Parathyroid adenoma (tissue), 2 donors: ENCODE measurements at regions not wholly inside any gene's neighbourhood (a gene's known extent, or its start where the extent isn't known, plus 50 kb on each side); places are given as distances from the start of the nearest gene placed in this dataset.

Source experiments
- H2AFZ ChIP-seq: fragments of 300-600 bp; sonication (generic); one replicate; pipeline ENCODE4 v1.7.0; 2017; ENCODE audit warnings: antibody characterized with exemption, mild to moderate bottlenecking
- H3K27ac ChIP-seq: fragments of 300-600 bp; sonication (generic); one replicate; pipeline ENCODE4 v1.7.0; 2017
- H3K27me3 ChIP-seq: fragments of 300-600 bp; sonication (generic); one replicate; pipeline ENCODE4 v1.7.0; 2017; ENCODE audit warnings: low read length; ENCODE audit not compliant: control insufficient read depth, insufficient read depth
- H3K36me3 ChIP-seq: fragments of 300-600 bp; sonication (generic); one replicate; pipeline ENCODE4 v1.7.0; 2017; ENCODE audit warnings: low read length; ENCODE audit not compliant: control insufficient read depth, insufficient read depth
- H3K4me1 ChIP-seq: fragments of 300-600 bp; sonication (generic); one replicate; pipeline ENCODE4 v1.7.0; 2017; ENCODE audit warnings: control low read depth
- H3K4me2 ChIP-seq: fragments of 300-600 bp; sonication (generic); one replicate; pipeline ENCODE4 v1.7.0; 2017; ENCODE audit warnings: low read length
- H3K4me3 ChIP-seq: fragments of 300-600 bp; sonication (generic); one replicate; pipeline ENCODE4 v1.7.0; 2017; ENCODE audit warnings: low read depth, low read length
- H3K79me2 ChIP-seq: fragments of 300-600 bp; sonication (generic); one replicate; pipeline ENCODE4 v1.7.0; 2017; ENCODE audit warnings: control low read depth
- H3K9ac ChIP-seq: fragments of 300-600 bp; sonication (generic); one replicate; pipeline ENCODE4 v1.7.0; 2017; ENCODE audit warnings: mild to moderate bottlenecking
- H3K9me3 ChIP-seq: fragments of 300-600 bp; sonication (generic); one replicate; pipeline ENCODE4 v1.7.0; 2017; ENCODE audit warnings: low read length; ENCODE audit not compliant: control insufficient read depth
- TF ChIP-seq, protein P1 (sequence below): fragments of 300-600 bp; sonication (generic); IDR thresholded peaks from one replicate; pipeline ENCODE4 v1.7.0; 2017; ENCODE audit warnings: antibody characterized with exemption, mild to moderate bottlenecking
- donor health status: primary hyperparathyroidism.

DNA sequence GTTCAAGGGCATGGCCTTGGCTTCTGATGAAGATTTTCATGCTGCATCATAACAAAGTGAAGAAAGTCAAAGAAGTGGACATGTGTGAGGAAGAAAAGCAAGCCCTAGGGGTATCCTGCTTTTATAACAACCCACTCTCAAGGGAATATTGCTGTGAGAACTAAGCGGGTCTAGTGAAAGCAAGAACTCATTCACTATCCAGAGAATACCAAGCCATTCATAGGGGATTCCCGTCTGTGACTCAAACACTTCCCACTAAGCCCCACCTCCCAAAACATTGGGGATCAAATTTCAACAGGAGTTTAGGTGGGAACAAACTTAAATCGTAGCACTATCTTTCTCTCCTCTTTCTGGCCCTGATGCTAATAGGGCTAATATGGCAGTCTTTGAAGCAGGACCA lies 98.5 kb upstream of the CTTNBP2NL start:
- Histone ChIP-seq H3K79me2 (no peaks in the 10 kb centered on the region), H3K27ac (no peak overlapping the region), H3K4me1 (no peaks in the 10 kb centered on the region), H3K36me3 (no peaks in the 10 kb centered on the region), H3K4me2 (no peak overlapping the region), H3K27me3 (no peaks in the 10 kb centered on the region), H3K9ac (no peak overlapping the region), H3K4me3 (no peak overlapping the region), H3K9me3 (no peaks in the 10 kb centered on the region), H2AFZ (no peak overlapping the region)
- TF ChIP-seq, protein P1, sequence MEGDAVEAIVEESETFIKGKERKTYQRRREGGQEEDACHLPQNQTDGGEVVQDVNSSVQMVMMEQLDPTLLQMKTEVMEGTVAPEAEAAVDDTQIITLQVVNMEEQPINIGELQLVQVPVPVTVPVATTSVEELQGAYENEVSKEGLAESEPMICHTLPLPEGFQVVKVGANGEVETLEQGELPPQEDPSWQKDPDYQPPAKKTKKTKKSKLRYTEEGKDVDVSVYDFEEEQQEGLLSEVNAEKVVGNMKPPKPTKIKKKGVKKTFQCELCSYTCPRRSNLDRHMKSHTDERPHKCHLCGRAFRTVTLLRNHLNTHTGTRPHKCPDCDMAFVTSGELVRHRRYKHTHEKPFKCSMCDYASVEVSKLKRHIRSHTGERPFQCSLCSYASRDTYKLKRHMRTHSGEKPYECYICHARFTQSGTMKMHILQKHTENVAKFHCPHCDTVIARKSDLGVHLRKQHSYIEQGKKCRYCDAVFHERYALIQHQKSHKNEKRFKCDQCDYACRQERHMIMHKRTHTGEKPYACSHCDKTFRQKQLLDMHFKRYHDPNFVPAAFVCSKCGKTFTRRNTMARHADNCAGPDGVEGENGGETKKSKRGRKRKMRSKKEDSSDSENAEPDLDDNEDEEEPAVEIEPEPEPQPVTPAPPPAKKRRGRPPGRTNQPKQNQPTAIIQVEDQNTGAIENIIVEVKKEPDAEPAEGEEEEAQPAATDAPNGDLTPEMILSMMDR = no peak

DNA sequence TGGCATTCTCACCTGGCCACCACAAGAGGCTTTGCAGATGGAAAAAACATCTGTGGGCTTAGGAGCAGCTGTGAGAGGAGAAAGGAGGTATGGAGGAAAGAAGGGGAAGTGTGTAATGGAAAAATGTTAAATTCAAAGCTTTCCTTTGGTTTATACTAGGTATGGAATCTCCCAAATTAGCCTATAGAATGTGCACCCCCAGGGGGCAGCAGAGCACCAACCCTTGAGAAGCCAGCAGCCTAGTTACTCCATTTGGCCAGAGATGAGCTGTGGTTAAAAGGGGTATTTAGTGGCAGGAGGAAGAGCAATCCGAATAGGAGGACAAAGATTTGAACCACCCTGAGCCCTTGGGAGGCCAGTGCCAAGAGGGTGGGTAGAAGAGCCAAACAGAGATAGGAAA lies 97.5 kb upstream of the CTTNBP2NL start:
- Histone ChIP-seq H3K9me3 (no peaks in the 10 kb centered on the region), H3K4me3 (no peak overlapping the region), H2AFZ (no peak overlapping the region), H3K36me3 (no peaks in the 10 kb centered on the region), H3K4me2 (no peak overlapping the region), H3K27me3 (no peaks in the 10 kb centered on the region), H3K9ac (no peak overlapping the region), H3K79me2 (no peaks in the 10 kb centered on the region), H3K27ac (no peak overlapping the region), H3K4me1 (no peaks in the 10 kb centered on the region)
- TF ChIP-seq, protein P1 = peak; percentile 46

DNA sequence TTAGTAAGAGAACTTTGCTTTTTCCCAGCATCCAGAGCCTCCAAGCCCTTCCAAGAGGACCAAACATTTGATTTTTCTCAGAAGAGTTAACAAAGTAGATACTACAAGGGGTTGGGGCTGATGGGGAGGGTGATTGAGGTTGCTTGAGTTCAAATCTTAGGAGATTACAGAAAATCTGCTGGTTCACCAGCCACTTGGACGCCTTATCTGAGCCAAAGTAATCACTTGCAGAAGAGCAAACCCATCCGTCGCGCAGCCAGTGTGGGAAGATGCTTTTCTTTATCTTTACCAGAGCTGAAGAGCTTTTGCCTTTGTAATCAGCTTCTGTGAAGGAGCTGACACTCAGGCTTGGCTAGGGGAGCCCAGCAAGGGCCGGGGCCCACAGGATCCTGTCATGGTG lies 91.9 kb upstream of the CTTNBP2NL start:
- Histone ChIP-seq H3K79me2 (no peaks in the 10 kb centered on the region), H3K4me2 (no peak overlapping the region), H3K4me3 (no peak overlapping the region), H3K9ac (no peak overlapping the region), H3K27me3 (no peaks in the 10 kb centered on the region), H3K27ac (no peak overlapping the region), H3K36me3 (no peaks in the 10 kb centered on the region), H3K9me3 (no peaks in the 10 kb centered on the region), H2AFZ (no peak overlapping the region), H3K4me1 (no peaks in the 10 kb centered on the region)
- TF ChIP-seq, protein P1 = no peak

DNA sequence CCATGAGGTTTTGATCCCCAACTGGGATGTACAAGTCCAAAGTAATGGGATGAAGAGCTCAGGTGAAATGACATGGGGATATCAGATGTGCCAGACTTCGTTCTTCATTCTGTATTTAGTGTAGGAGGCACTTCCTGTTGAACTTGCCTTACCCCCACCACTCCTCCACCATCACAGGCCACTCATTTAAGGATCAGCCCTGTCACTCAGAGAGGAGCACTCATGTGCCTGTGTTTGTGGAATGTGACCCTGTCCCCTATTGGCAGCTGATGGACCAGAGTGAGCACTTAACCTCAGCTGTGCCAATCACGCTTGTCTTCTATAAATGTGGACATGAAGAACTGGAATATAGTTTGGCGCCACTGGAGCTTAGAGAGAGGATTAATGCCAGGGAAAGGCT lies 91.4 kb upstream of the CTTNBP2NL start:
- no peak overlapping the region for H3K27ac ChIP-seq
- TF ChIP-seq, protein P1 = no peak
- H2AFZ ChIP-seq = no peak overlapping the region
- no peaks in the 10 kb centered on the region for H3K79me2 ChIP-seq
- no peak overlapping the region for H3K9ac ChIP-seq
- no peaks in the 10 kb centered on the region for H3K4me1 ChIP-seq
- H3K4me2 ChIP-seq = no peak overlapping the region
- no peaks in the 10 kb centered on the region for H3K36me3 ChIP-seq
- no peaks in the 10 kb centered on the region for H3K9me3 ChIP-seq
- H3K27me3 ChIP-seq = no peaks in the 10 kb centered on the region
- H3K4me3 ChIP-seq = no peak overlapping the region

DNA sequence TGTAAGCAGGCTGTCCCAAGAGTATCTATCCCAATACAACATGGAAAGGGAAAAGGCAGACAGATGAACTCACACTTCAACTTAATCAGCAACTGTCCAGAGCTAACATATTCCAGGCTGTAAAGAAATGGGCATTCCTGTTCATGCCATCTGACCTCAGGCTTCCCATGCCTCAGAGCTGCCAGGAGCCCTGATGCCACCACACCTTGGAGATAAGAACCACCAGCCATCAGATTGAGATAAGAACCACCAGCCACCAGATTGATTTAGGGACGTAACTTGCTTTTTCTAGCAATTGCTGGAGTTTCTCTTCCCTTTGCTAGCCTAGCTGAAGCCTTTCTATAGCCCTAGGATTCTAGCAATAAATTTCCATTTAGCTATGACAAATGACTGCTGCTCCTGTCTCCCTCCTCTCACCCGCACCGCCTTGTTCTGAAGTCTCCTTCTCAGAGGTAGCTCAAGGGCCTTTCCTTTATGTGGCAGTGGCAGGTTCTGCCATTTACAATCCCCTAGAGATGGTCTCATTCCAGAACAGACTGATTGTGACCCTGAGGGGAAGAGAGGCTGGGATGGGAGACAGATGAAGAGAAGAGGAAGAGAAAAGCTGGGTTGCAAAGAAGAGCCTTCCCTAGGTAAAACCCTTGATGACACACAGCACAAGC lies 88.0 kb upstream of the CTTNBP2NL start:
- Histone ChIP-seq H3K9me3 (no peaks in the 10 kb centered on the region), H3K4me2 (no peak overlapping the region), H3K4me3 (no peak overlapping the region), H3K27me3 (no peaks in the 10 kb centered on the region), H3K79me2 (no peaks in the 10 kb centered on the region), H3K27ac (no peak overlapping the region), H3K9ac (no peak overlapping the region), H2AFZ (no peak overlapping the region), H3K36me3 (no peaks in the 10 kb centered on the region), H3K4me1 (no peaks in the 10 kb centered on the region)
- TF ChIP-seq, protein P1 = no peak
